ENCODE measurements at regions not wholly inside any gene's neighbourhood (a gene's known extent, or its start where the extent isn't known, plus 50 kb on each side); places are given as distances from the start of the nearest gene placed in this dataset.
A peak's percentile ranks its signal among the peaks of the same experiment; 100 is the strongest.

GRCh38 chr4:20302336-20302735, 50.6 kb downstream of the SLIT2 start:
- DNase-seq, result no peak

- peak in 8 of 51 donors; percentile 2 to 74 (median 26) for DNase-seq
These were observed 54.3 kb downstream of the SLIT2 start for GRCh38 chr4:20305976-20306375.

- no peak for DNase-seq
These were observed 60.2 kb downstream of the SLIT2 start for GRCh38 chr4:20311856-20312255.

GRCh38 chr4:20313237-20314030, 61.7 kb downstream of the SLIT2 start:
- peak in 3 of 51 donors; percentile 2 to 37 (median 21) for DNase-seq

DNA sequence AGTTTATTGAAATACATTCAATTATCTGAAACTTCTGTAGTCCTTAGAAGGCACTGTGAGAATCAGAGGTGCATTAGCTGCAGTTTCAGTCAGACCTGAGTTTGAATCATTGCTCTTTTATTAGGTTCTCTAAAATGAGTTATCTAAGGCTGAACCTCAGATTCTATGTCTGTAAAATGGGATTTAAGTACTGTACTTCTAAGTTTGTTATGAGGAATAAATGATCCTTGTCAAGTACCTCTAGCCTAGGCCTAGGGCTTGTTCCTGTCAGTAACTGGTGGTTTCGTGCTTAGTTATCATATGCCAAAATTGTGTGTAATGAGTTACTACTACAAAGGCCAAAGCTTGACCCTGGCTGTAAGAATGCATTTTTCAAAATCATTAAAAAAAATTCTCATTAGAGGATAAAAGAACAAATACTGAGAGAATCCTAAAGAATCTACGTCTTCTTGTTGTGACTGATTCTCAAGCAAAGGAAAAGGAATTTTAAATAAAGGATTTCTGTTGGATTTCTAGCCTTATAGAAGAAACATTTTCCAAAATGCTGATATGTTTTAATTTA, 65.8 kb downstream of the SLIT2 start:
- DNase-seq, result peak in 2 of 51 donors; percentile 35 to 72

- peak in 3 of 51 donors; percentile 20 to 77 (median 62) for DNase-seq
These were observed 66.5 kb downstream of the SLIT2 start for GRCh38 chr4:20318001-20318908.

DNA sequence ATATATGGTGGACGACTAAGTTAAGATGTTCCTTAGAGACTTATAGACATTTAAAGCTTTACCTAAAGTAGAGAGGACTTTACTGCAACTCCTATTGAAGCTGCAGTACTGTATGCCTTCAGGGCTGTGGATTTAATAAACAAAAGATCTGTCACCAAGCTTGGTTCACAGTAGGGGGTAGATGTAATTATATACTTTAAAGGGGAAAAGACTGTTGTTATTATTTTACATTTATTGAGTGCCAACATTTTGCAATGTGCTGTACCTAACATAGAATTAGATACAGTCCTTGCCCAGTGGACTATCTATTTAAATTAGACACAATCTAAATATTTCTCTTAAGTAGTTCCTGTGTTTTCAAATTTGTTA, 67.2 kb downstream of the SLIT2 start:
- DNase-seq, result no peak

- DNase-seq, result peak in 1 of 51 donors; percentile 63
These were observed 68.3 kb downstream of the SLIT2 start for GRCh38 chr4:20319825-20320612.

GRCh38 chr4:20323991-20324390, 72.3 kb downstream of the SLIT2 start:
- no peak for DNase-seq

GRCh38 chr4:20326460-20326859, 74.8 kb downstream of the SLIT2 start:
- no peak for DNase-seq

- DNase-seq, result no peak
These were observed 75.3 kb downstream of the SLIT2 start for GRCh38 chr4:20326977-20327376.

- no peak for DNase-seq
These were observed 76.1 kb downstream of the SLIT2 start for GRCh38 chr4:20327808-20328207.

DNA sequence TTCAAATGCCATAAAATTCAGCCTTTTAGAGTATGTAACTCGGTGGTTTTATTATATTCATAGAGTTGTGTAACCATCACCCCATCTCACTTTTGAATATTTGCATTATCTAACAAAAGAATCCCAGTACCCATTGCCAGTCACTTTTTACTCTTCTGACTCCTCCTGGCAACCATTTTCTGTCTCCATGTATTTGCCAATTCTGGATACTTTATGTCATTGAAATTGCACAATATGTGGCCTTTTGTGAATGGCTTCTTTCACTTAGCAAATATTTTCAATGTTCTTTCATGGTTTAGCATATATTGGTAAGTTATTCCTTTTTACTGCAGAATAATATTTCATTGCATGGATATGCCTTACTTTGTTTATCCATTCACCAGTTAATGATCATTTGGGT, 79.9 kb downstream of the SLIT2 start:
- no peak for DNase-seq

DNA sequence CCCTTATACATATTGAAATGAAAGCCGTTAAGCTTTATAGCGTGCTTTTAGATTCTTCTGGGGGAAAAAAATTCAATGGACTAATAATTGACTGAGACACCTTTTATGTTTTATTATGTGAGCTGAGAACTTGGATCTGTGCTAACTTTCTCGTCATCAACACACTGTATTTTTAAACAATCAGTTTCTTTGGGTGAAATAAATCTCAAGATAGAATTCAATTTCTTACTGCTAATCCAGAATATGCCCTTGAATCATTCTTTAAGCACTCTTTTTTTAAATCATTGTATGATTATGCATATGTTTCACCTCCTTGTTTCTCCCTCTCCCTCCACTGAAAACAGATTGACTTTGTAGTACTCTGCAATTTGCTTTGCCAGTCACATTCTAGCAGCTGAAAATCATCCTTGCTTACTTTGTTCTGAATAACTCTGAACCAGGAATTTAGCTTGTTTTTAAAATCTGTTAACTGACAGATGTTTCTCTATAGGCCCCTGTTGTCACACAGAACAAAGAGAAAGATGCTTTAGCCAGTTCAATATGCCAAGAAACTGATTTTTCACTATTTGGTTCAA, 81.5 kb downstream of the SLIT2 start:
- DNase-seq, result no peak

DNA sequence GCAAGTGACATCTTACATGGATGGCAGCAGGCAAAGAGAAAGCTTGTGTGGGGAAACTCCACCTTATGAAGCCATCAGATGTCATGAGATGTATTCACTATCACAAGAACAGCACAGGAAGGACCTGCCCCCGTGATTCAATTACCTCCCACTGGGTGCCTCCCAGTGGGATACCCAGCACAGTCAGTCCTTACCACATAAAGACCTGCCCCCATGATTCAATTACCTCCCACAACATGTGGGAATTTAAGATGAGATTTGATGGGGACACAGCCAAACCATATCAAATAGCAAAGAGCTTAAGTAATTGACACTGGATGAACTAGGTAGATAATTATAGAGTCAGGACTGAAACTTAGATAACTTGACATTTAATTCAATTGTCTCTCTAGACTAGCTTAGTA, 85.6 kb downstream of the SLIT2 start:
- DNase-seq, result no peak

- no peak for DNase-seq
These were observed 87.1 kb downstream of the SLIT2 start for GRCh38 chr4:20338841-20339240.

DNA sequence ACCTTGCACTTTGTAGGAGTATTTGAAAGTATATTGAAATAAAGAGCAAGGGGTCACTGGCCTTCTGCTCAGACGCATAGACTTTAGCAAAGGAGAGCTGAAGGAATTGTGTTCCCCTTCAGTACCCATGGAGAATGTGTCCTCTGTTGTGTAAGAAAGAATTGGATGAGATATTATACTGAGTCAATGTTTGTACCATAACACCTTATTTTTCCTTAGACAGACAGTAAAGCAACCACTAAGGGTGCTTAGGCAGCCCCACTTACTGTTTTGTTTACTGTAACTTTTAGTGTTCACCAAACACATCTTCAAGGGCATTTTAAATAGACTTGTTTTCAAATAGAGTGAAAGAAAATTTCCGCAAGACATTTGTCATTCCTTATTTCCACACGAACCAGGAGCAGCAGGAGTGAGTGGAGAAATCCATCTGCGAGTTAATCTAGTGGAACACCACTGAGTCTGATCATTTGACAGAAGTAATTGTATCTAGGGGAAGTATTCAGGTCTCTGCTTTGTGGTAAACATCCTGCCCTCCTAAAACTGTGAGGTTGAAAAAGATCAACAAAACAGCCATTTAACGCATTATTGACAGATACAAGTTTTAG, 89.5 kb downstream of the SLIT2 start:
- DNase-seq, result no peak

DNA sequence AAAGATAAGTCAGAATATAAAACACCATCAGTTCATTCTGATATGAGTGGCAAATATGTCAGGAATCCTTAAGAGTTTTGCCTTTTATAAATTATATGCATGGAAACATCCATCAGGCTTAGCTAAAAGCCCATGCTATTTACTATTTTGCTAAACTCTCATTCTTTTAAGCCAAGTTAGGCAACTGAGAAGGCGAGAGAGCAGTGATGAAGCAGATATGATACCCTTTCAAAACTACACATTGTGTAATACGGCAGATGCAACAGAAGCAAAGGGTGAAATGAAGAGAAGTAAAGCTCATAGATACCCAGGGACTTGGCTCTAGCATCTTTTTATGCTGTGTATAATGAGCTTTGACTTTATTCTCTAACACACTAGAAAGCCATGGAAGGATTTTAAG, 95.8 kb downstream of the SLIT2 start:
- DNase-seq, result no peak

- no peak for DNase-seq
These were observed 96.7 kb downstream of the SLIT2 start for GRCh38 chr4:20348411-20348810.

GRCh38 chr4:20351360-20352162, 99.9 kb downstream of the SLIT2 start:
- no peak for DNase-seq

Measured in hypothalamus (tissue), 51 donors.